SK-N-SH (cell line): ENCODE measurements at regions not wholly inside any gene's neighbourhood (a gene's known extent, or its start where the extent isn't known, plus 50 kb on each side); places are given as distances from the start of the nearest gene placed in this dataset.

ENCODE experiments used
- CTCF ChIA-PET: fragments of 300-600, 350-600 bp; formaldehyde crosslinking; extraction: SDS; loops from one replicate; lab custom pipeline; 2021; lab: Yijun Ruan, JAX
- POLR2A ChIA-PET: fragments of 350-600 bp; sonication (Branson Sonifier 250); formaldehyde crosslinking; extraction: SDS; loops from one replicate; lab custom pipeline; 2020; ENCODE audit warnings: antibody characterized with exemption, inconsistent platforms; lab: Yijun Ruan, JAX
- DNase-seq: peaks from one replicate; pipeline ENCODE4 v3.0.0; 2012
- H2AFZ ChIP-seq: fragments of 200-600 bp; sonication (generic); 2 replicates; pipeline ENCODE4 v1.8.1; 2016; ENCODE audit warnings: antibody characterized with exemption, mild to moderate bottlenecking, low read depth
- H3F3A ChIP-seq: fragments of 200-600 bp; sonication (generic); replicated peaks from 2 replicates; pipeline ENCODE3; 2016; ENCODE audit warnings: antibody characterized with exemption, mild to moderate bottlenecking; ENCODE audit not compliant: insufficient read depth
- H3K27ac ChIP-seq, 2 experiments: fragments of 200-500 bp in 1 of 2; fragments of 200-600 bp in 1 of 2; sonication (Bioruptor generic) in 1 of 2; sonication (generic), shearing (Covaris generic) in 1 of 2; 2 replicates each; pipeline versions ENCODE4 v1.5.1 to v1.6.1; 2014 to 2016; ENCODE audit warnings: low read depth in 2 of 2, inconsistent platforms in 1 of 2, low read length in 1 of 2, mild to moderate bottlenecking in 1 of 2, mixed read lengths in 1 of 2
- H3K27me3 ChIP-seq: fragments of 200-600 bp; sonication (generic), shearing (Covaris generic); 2 replicates; pipeline ENCODE4 v1.6.1; 2016; ENCODE audit warnings: mixed run types; ENCODE audit not compliant: insufficient read depth
- H3K36me3 ChIP-seq, 2 experiments: fragments of 200-500 bp in 1 of 2; fragments of 200-600 bp in 1 of 2; sonication (Bioruptor generic) in 1 of 2; sonication (generic) in 1 of 2; replicated peaks in 1 of 2; 2 replicates each; pipeline versions ENCODE3 to v1.5.1; 2014 to 2016; ENCODE audit warnings: low read length in 1 of 2, mild to moderate bottlenecking in 1 of 2; ENCODE audit not compliant: insufficient read depth in 2 of 2, control insufficient read depth in 1 of 2
- H3K4me1 ChIP-seq, 2 experiments: fragments of 200-500 bp in 1 of 2; fragments of 200-600 bp in 1 of 2; sonication (Bioruptor generic) in 1 of 2; sonication (generic), shearing (Covaris generic) in 1 of 2; 2 replicates each; pipeline versions ENCODE4 v1.5.1 to v1.6.1; 2014 to 2016; ENCODE audit warnings: low read depth in 1 of 2, low read length in 1 of 2, mixed run types in 1 of 2; ENCODE audit not compliant: insufficient read depth in 2 of 2, control insufficient read depth in 1 of 2
- H3K4me2 ChIP-seq: fragments of 200-600 bp; sonication (generic), shearing (Covaris generic); 2 replicates; pipeline ENCODE4 v1.6.1; 2017; ENCODE audit warnings: mixed run types
- H3K4me3 ChIP-seq, 2 experiments: fragments of 200-500 bp in 1 of 2; fragments of 200-600 bp in 1 of 2; sonication (Bioruptor generic) in 1 of 2; sonication (generic), shearing (Covaris generic) in 1 of 2; 2 replicates each; pipeline versions ENCODE4 v1.5.1 to v1.8.1; 2014 to 2016; ENCODE audit warnings: low read depth in 2 of 2, inconsistent platforms in 1 of 2, low read length in 1 of 2, mild to moderate bottlenecking in 1 of 2, mixed read lengths in 1 of 2, moderate library complexity in 1 of 2
- H3K79me2 ChIP-seq: fragments of 200-600 bp; sonication (generic); 2 replicates; pipeline ENCODE4 v1.8.1; 2017; ENCODE audit warnings: mild to moderate bottlenecking; ENCODE audit not compliant: insufficient read depth
- H3K9ac ChIP-seq: fragments of 200-600 bp; sonication (generic); 2 replicates; pipeline ENCODE4 v1.6.1; 2017; ENCODE audit warnings: mixed run types
- H3K9me2 ChIP-seq: fragments of 200-600 bp; sonication (generic); 2 replicates; pipeline ENCODE4 v1.6.1; 2017; ENCODE audit warnings: mixed run types
- H3K9me3 ChIP-seq: fragments of 200-600 bp; sonication (generic); 2 replicates; pipeline ENCODE4 v1.6.1; 2017; ENCODE audit warnings: mixed run types, mild to moderate bottlenecking, moderate library complexity
- H4K20me1 ChIP-seq: fragments of 200-600 bp; sonication (generic); 2 replicates; pipeline ENCODE4 v1.6.1; 2017; ENCODE audit warnings: mild to moderate bottlenecking, mixed run types; ENCODE audit not compliant: insufficient read depth
- CHD2 ChIP-seq: fragments of 150-350 bp; IDR thresholded peaks from 2 replicates; pipeline ENCODE4 v1.6.1; 2018; ENCODE audit warnings: low read length; ENCODE audit not compliant: partially characterized antibody
- ELF1 ChIP-seq: IDR thresholded peaks from 2 replicates; pipeline ENCODE4 v1.4.0; 2012
- EP300 ChIP-seq, 2 experiments: IDR thresholded peaks; 2 replicates each; pipeline versions ENCODE4 v1.4.0 to v1.6.1; 2012; ENCODE audit warnings: borderline replicate concordance in 1 of 2, low read depth in 1 of 2, low read length in 1 of 2
- EZH2phosphoT487 ChIP-seq: fragments of 200-600 bp; sonication (generic); IDR thresholded peaks from 2 replicates; pipeline ENCODE4 v1.6.1; 2017; ENCODE audit warnings: low read depth, mixed run types, mild to moderate bottlenecking, antibody characterized with exemption, moderate library complexity, borderline replicate concordance
- FOXJ3 ChIP-seq: sonication (generic); formaldehyde crosslinking; IDR thresholded peaks from 2 replicates; pipeline ENCODE4 v1.5.1; 2020; ENCODE audit warnings: mild to moderate bottlenecking, missing genetic modification reagents
- GABPA ChIP-seq: IDR thresholded peaks from 2 replicates; pipeline ENCODE4 v1.4.0; 2012; ENCODE audit warnings: low read depth, mild to moderate bottlenecking
- IRF3 ChIP-seq: fragments of 150-350 bp; IDR thresholded peaks from 2 replicates; pipeline ENCODE4 v1.6.1; 2016; ENCODE audit warnings: mild to moderate bottlenecking, low read depth, low read length
- MAX ChIP-seq: IDR thresholded peaks from 2 replicates; pipeline ENCODE4 v1.4.0; 2012; ENCODE audit warnings: low read depth
- MEF2A ChIP-seq: IDR thresholded peaks from 2 replicates; pipeline ENCODE4 v1.4.0; 2012; ENCODE audit warnings: low read depth, borderline replicate concordance
- NFIC ChIP-seq: IDR thresholded peaks from 2 replicates; pipeline ENCODE4 v1.4.0; 2012; ENCODE audit warnings: borderline replicate concordance
- PBX3 ChIP-seq: IDR thresholded peaks from 2 replicates; pipeline ENCODE4; 2012
- POLR2AphosphoS5 ChIP-seq: IDR thresholded peaks from 2 replicates; pipeline ENCODE4 v1.6.1; 2012; ENCODE audit warnings: low read depth, low read length
- RAD21 ChIP-seq: IDR thresholded peaks from 2 replicates; pipeline ENCODE4 v1.6.1; 2012; ENCODE audit warnings: mild to moderate bottlenecking, low read length
- RFX5 ChIP-seq: IDR thresholded peaks from 2 replicates; pipeline ENCODE4 v1.6.1; 2012; ENCODE audit warnings: mild to moderate bottlenecking, improper control_type of control experiment, low read length
- RXRA ChIP-seq: IDR thresholded peaks from 2 replicates; pipeline ENCODE4 v1.4.0; 2012; ENCODE audit warnings: low read depth, mild to moderate bottlenecking, borderline replicate concordance
- YY1 ChIP-seq: IDR thresholded peaks from 2 replicates; pipeline ENCODE4 v1.4.0; 2012; ENCODE audit warnings: low read depth, mild to moderate bottlenecking
- whole genome bisulfite sequencing: methylation state at CpG from one replicate; pipeline ENCODE4 v1.1.6; 2017; ENCODE audit warnings: low lambda C conversion rate; 5-methylcytosine and 5-hydroxymethylcytosine counted together
- TF ChIP-seq, protein P1 (sequence below): IDR thresholded peaks from 2 replicates; pipeline ENCODE4 v1.4.0; 2012; ENCODE audit warnings: low read depth, borderline replicate concordance
- TF ChIP-seq, protein P2 (sequence below): fragments of 200-600 bp; sonication (generic); IDR thresholded peaks from 2 replicates; pipeline ENCODE4 v1.6.1; 2017; ENCODE audit warnings: antibody characterized with exemption, mild to moderate bottlenecking, moderate library complexity

- ChIA-PET POLR2A (no interaction called here), CTCF (no interaction called here)
- H3K4me2 ChIP-seq: no peak overlapping the region
- H3K4me3 ChIP-seq: no peak overlapping the region
- H3K36me3 ChIP-seq: no peaks in the 10 kb centered on the region
- no peaks in the 10 kb centered on the region for H4K20me1 ChIP-seq
- no peaks in the 10 kb centered on the region for H3K79me2 ChIP-seq
- no peaks in the 10 kb centered on the region for H3K9me2 ChIP-seq
- WGBS: 84% methylated on average over 1 of the region's 1 CpG
- no peaks in the 10 kb centered on the region for H3K9me3 ChIP-seq
- H3F3A ChIP-seq: no peaks in the 10 kb centered on the region
- no peak overlapping the region for H3K27ac ChIP-seq
- no peak for DNase-seq
- no peak overlapping the region for H2AFZ ChIP-seq
- no peaks in the 10 kb centered on the region for H3K4me1 ChIP-seq
- H3K27me3 ChIP-seq: no peaks in the 10 kb centered on the region
- no peak overlapping the region for H3K9ac ChIP-seq
- TF ChIP-seq RFX5 (no peak), CHD2 (no peak), MAX (no peak), ELF1 (no peak), RXRA (no peak), NFIC (no peak), PBX3 (no peak), MEF2A (no peak), FOXJ3 (CRISPR knock-in tag) (no peak), POLR2AphosphoS5 (no peak), EZH2phosphoT487 (no peak), GABPA (no peak)
- TF ChIP-seq, protein P1, sequence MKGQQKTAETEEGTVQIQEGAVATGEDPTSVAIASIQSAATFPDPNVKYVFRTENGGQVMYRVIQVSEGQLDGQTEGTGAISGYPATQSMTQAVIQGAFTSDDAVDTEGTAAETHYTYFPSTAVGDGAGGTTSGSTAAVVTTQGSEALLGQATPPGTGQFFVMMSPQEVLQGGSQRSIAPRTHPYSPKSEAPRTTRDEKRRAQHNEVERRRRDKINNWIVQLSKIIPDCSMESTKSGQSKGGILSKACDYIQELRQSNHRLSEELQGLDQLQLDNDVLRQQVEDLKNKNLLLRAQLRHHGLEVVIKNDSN: no peak
- TF ChIP-seq, all 33 proteins: peak for 0
Observed at GRCh38 chr6:153644000-153644399, 395.0 kb upstream of the OPRM1 start.

DNA sequence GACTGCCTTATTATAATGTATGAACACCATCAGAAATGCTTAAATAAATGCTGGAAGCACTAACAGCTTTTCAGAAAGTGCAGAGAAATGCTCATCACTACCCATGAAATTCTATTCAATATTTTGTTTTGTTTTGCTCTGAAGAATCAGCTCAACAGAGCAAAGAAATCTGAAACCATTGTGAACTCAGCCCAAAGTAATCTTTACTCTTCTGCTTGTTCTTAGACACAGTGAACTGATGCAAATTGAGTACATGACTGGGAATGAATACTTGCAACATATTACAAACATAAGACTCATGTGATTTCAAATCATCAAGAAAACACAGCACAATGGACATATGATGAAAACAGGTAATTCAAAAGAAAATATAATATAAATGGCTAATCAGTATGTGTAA is 404.6 kb upstream of the OPRM1 start:
- no peaks in the 10 kb centered on the region for H3K27me3 ChIP-seq
- TF ChIP-seq EP300 (IDR thresholded peaks at IDR 0.05; ENCODE audit: borderline replicate concordance in 1 of 2, low read depth in 1 of 2, low read length in 1 of 2) (no peak), YY1 (no peak), NFIC (no peak), IRF3 (no peak), EZH2phosphoT487 (no peak), MAX (no peak), RAD21 (no peak)
- TF ChIP-seq, protein P2, sequence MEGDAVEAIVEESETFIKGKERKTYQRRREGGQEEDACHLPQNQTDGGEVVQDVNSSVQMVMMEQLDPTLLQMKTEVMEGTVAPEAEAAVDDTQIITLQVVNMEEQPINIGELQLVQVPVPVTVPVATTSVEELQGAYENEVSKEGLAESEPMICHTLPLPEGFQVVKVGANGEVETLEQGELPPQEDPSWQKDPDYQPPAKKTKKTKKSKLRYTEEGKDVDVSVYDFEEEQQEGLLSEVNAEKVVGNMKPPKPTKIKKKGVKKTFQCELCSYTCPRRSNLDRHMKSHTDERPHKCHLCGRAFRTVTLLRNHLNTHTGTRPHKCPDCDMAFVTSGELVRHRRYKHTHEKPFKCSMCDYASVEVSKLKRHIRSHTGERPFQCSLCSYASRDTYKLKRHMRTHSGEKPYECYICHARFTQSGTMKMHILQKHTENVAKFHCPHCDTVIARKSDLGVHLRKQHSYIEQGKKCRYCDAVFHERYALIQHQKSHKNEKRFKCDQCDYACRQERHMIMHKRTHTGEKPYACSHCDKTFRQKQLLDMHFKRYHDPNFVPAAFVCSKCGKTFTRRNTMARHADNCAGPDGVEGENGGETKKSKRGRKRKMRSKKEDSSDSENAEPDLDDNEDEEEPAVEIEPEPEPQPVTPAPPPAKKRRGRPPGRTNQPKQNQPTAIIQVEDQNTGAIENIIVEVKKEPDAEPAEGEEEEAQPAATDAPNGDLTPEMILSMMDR: no peak
- no peaks in the 10 kb centered on the region for H4K20me1 ChIP-seq
- ChIA-PET CTCF (no interaction called here), POLR2A (no interaction called here)
- no peaks in the 10 kb centered on the region for H3K79me2 ChIP-seq
- no peak overlapping the region for H3K4me3 ChIP-seq
- no peak overlapping the region for H2AFZ ChIP-seq
- H3K9me3 ChIP-seq: no peaks in the 10 kb centered on the region
- no peaks in the 10 kb centered on the region for H3K9me2 ChIP-seq
- no peak overlapping the region for H3K27ac ChIP-seq
- H3K9ac ChIP-seq: no peak overlapping the region
- H3K4me1 ChIP-seq: no peaks in the 10 kb centered on the region
- H3K36me3 ChIP-seq: no peaks in the 10 kb centered on the region
- H3F3A ChIP-seq: no peaks in the 10 kb centered on the region
- no peak for DNase-seq
- H3K4me2 ChIP-seq: no peak overlapping the region
